K562 (cell line): ENCODE measurements at regions not wholly inside any gene's neighbourhood (a gene's known extent, or its start where the extent isn't known, plus 50 kb on each side); places are given as distances from the start of the nearest gene placed in this dataset.

Experiments
- ATAC-seq: fragments of 200-7000 bp; cut with Tn5 transposase; 3 replicates; pipeline ENCODE4 v1.9.1; 2020; ENCODE audit warnings: moderate library complexity
- BruUV-seq: library from RNA; stranded (reverse); fragments of 400-500 nt; replicated peaks from 2 replicates; lab custom pipeline; 2021; lab: Mats Ljungman, UMichigan
- CTCF ChIA-PET: fragments of 300-600 bp; formaldehyde crosslinking; extraction: SDS; loops from one replicate; lab custom pipeline; 2021; ENCODE audit warnings: low intra/inter-chr PET ratio; lab: Yijun Ruan, JAX
- POLR2A ChIA-PET: fragments of 300-600, 350-650 bp; sonication (Branson Sonifier 250); formaldehyde crosslinking; extraction: SDS; loops from one replicate; lab custom pipeline; 2021; ENCODE audit warnings: antibody characterized with exemption, inconsistent platforms; lab: Yijun Ruan, JAX
- DNase-seq, 4 experiments: peaks; one replicate each; pipeline versions ENCODE4 v3.0.0 to v3.0.0-alpha.2; 2011 to 2018; ENCODE audit warnings: low spot score in 3 of 4, mixed read lengths in 3 of 4; ENCODE audit errors: extremely low read depth in 1 of 4
- FAIRE-seq: peaks from 2 replicates; lab custom pipeline; 2011; peaks lifted over from hg19 to GRCh38; lab: Jason Lieb, UNC
- H2AFZ ChIP-seq: 2 replicates; pipeline ENCODE4 v1.6.0; 2011; ENCODE audit warnings: low read depth, low read length, control low read depth, inconsistent platforms
- H3K27ac ChIP-seq: fragments of 200-600 bp; 3 replicates; pipeline ENCODE4 v1.8.0; 2011; ENCODE audit warnings: low read depth, mild to moderate bottlenecking, control low read depth, inconsistent platforms, low read length, moderate library complexity, mixed read lengths; ENCODE audit errors: extremely low read depth
- H3K27me3 ChIP-seq, 2 experiments: fragments of 300-600 bp in 1 of 2; 2 replicates in 1 of 2; 3 replicates in 1 of 2; pipeline versions ENCODE4 v1.6.0 to v1.8.0; 2011; ENCODE audit warnings: inconsistent platforms in 2 of 2, low read length in 2 of 2, mild to moderate bottlenecking in 1 of 2, mixed read lengths in 1 of 2, moderate library complexity in 1 of 2; ENCODE audit not compliant: control insufficient read depth in 2 of 2, insufficient read depth in 2 of 2
- H3K36me3 ChIP-seq: fragments of 300-600 bp; 3 replicates; pipeline ENCODE4 v1.8.0; 2011; ENCODE audit warnings: mild to moderate bottlenecking, low read length, inconsistent platforms; ENCODE audit not compliant: control insufficient read depth, insufficient read depth
- H3K4me1 ChIP-seq, 2 experiments: fragments of 200-600 bp in 1 of 2; replicated peaks in 1 of 2; 2 replicates in 1 of 2; 3 replicates in 1 of 2; pipeline versions ENCODE4 v1.5.1 to v1.8.0; 2011; ENCODE audit warnings: inconsistent platforms in 2 of 2, low read length in 2 of 2, mild to moderate bottlenecking in 1 of 2, mixed read lengths in 1 of 2, moderate library complexity in 1 of 2; ENCODE audit not compliant: control insufficient read depth in 2 of 2, insufficient read depth in 2 of 2
- H3K4me2 ChIP-seq: 2 replicates; pipeline ENCODE4 v1.6.1; 2011; ENCODE audit warnings: low read length, control low read depth, inconsistent platforms, mixed read lengths; ENCODE audit not compliant: insufficient read depth
- H3K4me3 ChIP-seq: fragments of 200-600 bp; sonication (generic), shearing (Covaris generic); 2 replicates; pipeline ENCODE4 v1.5.1; 2016; ENCODE audit warnings: control low read depth, inconsistent platforms
- H3K79me2 ChIP-seq: fragments of 200-600 bp; 3 replicates; pipeline ENCODE4 v1.8.0; 2011; ENCODE audit warnings: low read length, inconsistent platforms; ENCODE audit not compliant: control insufficient read depth, insufficient read depth
- H3K9ac ChIP-seq, 2 experiments: 2 replicates each; pipeline versions ENCODE4 v1.6.0 to v1.6.1; 2011; ENCODE audit warnings: low read depth in 2 of 2, low read length in 2 of 2, control low read depth in 1 of 2, inconsistent platforms in 1 of 2, mild to moderate bottlenecking in 1 of 2, mixed read lengths in 1 of 2; ENCODE audit not compliant: insufficient read depth in 1 of 2
- H3K9me1 ChIP-seq: one replicate; pipeline ENCODE4 v1.6.0; 2011; ENCODE audit warnings: inconsistent platforms, mild to moderate bottlenecking, low read length, moderate library complexity; ENCODE audit not compliant: control insufficient read depth, insufficient read depth
- H3K9me3 ChIP-seq: replicated peaks from 2 replicates; pipeline ENCODE4 v1.5.1; 2011; ENCODE audit warnings: low read depth, low read length, inconsistent platforms; ENCODE audit not compliant: control insufficient read depth, insufficient read depth
- H4K20me1 ChIP-seq: replicated peaks from 2 replicates; pipeline ENCODE4 v1.6.1; 2011; ENCODE audit warnings: low read length, inconsistent platforms, mixed read lengths; ENCODE audit not compliant: control insufficient read depth, insufficient read depth
- HES1 ChIP-seq: fragments of 450-650 bp; IDR thresholded peaks from 2 replicates; pipeline ENCODE4 v1.6.1; 2016; ENCODE audit warnings: low read depth, mild to moderate bottlenecking, moderate library complexity
- SFPQ ChIP-seq: fragments of 200-400 bp; formaldehyde crosslinking; IDR thresholded peaks from 2 replicates; pipeline ENCODE4 v1.6.1; 2017; ENCODE audit warnings: mild to moderate bottlenecking, low read depth, low read length, moderate library complexity
- WGBS: fragments of 100-300 bp; shearing (Covaris generic); methylation state at CpG from one replicate; pipeline ENCODE4 v1.1.6; 2016; ENCODE audit warnings: low coverage, mixed read lengths; ENCODE audit not compliant: insufficient coverage; ENCODE audit errors: missing lambda C conversion rate; 5-methylcytosine and 5-hydroxymethylcytosine counted together
- in situ Hi-C: fragments of 300-500 bp; cut with MboI; formaldehyde crosslinking; loops from 4 replicates; pipeline ENCODE4 v1.15.0; 2018; ENCODE audit warnings: inconsistent platforms, mixed read lengths
- intact Hi-C: fragments of 100-400 bp; cut with micrococcal nuclease; formaldehyde crosslinking; loops from 2 replicates; pipeline ENCODE4 v1.14.2; 2022

GRCh38 chr5:136518814-136519213, 153.5 kb upstream of the TRPC7 start:
- no peak for DNase-seq
- ChIA-PET CTCF (no interaction called here), POLR2A (interaction anchor here (0.5 to 2.2 kb wide), 3 partner anchors 10 to 250 kb away, joined by 3 to 8 read pairs (median 3); no protein-coding TSS in a partner anchor)
- no TSS peak for BruUV-seq
- Histone ChIP-seq H3K36me3 (no peaks in the 10 kb centered on the region), H2AFZ (no peak overlapping the region), H3K27ac (no peak overlapping the region), H3K4me3 (no peak overlapping the region), H4K20me1 (peaks cover 4% of the 10 kb centered on the region; the same call in 1 of the 2 replicates), H3K79me2 (no peaks in the 10 kb centered on the region), H3K4me2 (no peak overlapping the region), H3K9ac (no peak overlapping the region), H3K27me3 (no peaks in the 10 kb centered on the region), H3K9me3 (no peaks in the 10 kb centered on the region), H3K9me1 (no peaks in the 10 kb centered on the region), H3K4me1 (peaks cover 0 to 8% of the 10 kb centered on the region in 2 experiments; a peak in 2 of 5 replicates)
- TF ChIP-seq HES1: no peak
- TF ChIP-seq SFPQ: no peak
- 68% methylated on average over 3 of the region's 3 CpGs for whole genome bisulfite sequencing
- FAIRE-seq: no peak
- intact Hi-C loops: no loop called here
- ATAC-seq: no peak
- in situ Hi-C loops: no loop called here
